HFFc6 (cell line): ENCODE measurements at regions not wholly inside any gene's neighbourhood (a gene's known extent, or its start where the extent isn't known, plus 50 kb on each side); places are given as distances from the start of the nearest gene placed in this dataset.

ENCODE experiments used
- DNase-seq: peaks from one replicate; pipeline ENCODE4 v3.0.0-alpha.2; 2018
- H3K27ac Mint-ChIP-seq: 2 replicates; pipeline ENCODE4 v1.8.0; 2020; ENCODE audit warnings: mild to moderate bottlenecking, mixed read lengths
- H3K27me3 Mint-ChIP-seq: 2 replicates; pipeline ENCODE4 v1.8.0; 2021; ENCODE audit warnings: mild to moderate bottlenecking, moderate library complexity, mixed read lengths; ENCODE audit not compliant: insufficient read depth
- H3K36me3 Mint-ChIP-seq: 2 replicates; pipeline ENCODE4 v1.8.0; 2021; ENCODE audit warnings: low read depth, mixed read lengths
- H3K4me1 Mint-ChIP-seq: 2 replicates; pipeline ENCODE4 v1.8.0; 2020; ENCODE audit warnings: low read depth, mixed read lengths
- H3K4me3 Mint-ChIP-seq: 2 replicates; pipeline ENCODE4 v1.8.0; 2020; ENCODE audit warnings: mild to moderate bottlenecking, moderate library complexity, mixed read lengths
- H3K9me3 Mint-ChIP-seq: 2 replicates; pipeline ENCODE4 v1.8.0; 2020; ENCODE audit warnings: mild to moderate bottlenecking, mixed read lengths
- CTCF ChIP-seq: fragments of 200-600 bp; sonication (generic); IDR thresholded peaks from 2 replicates; pipeline ENCODE4 v1.5.0; 2021; ENCODE audit warnings: antibody characterized with exemption, mild to moderate bottlenecking

- Mint-ChIP-seq H3K4me1 (no peaks in the 10 kb centered on the region), H3K27me3 (peaks cover 15% of the 10 kb centered on the region), H3K4me3 (no peak overlapping the region), H3K9me3 (no peaks in the 10 kb centered on the region), H3K36me3 (no peaks in the 10 kb centered on the region), H3K27ac (no peak overlapping the region)
- TF ChIP-seq CTCF: peak; percentile 49
- DNase-seq: no peak
Observed at GRCh38 chr20:43243672-43244269, 54.1 kb upstream of the PTPRT start.

GRCh38 chr20:43241057-43241702, 51.5 kb upstream of the PTPRT start:
- no peaks in the 10 kb centered on the region for H3K36me3 Mint-ChIP-seq
- H3K4me1 Mint-ChIP-seq: no peaks in the 10 kb centered on the region
- no peak for TF ChIP-seq CTCF
- no peak overlapping the region for H3K27ac Mint-ChIP-seq
- no peak for DNase-seq
- no peaks in the 10 kb centered on the region for H3K9me3 Mint-ChIP-seq
- peaks cover 4% of the 10 kb centered on the region for H3K27me3 Mint-ChIP-seq
- no peak overlapping the region for H3K4me3 Mint-ChIP-seq
